Neural progenitor cell (in vitro differentiated cells): ENCODE measurements at regions not wholly inside any gene's neighbourhood (a gene's known extent, or its start where the extent isn't known, plus 50 kb on each side); places are given as distances from the start of the nearest gene placed in this dataset.

ENCODE experiments used
- EZH2 ChIP-seq: fragments of 200-600 bp; sonication (generic); IDR thresholded peaks from 2 replicates; pipeline ENCODE4 v1.6.1; 2017; ENCODE audit warnings: antibody characterized with exemption, mild to moderate bottlenecking, moderate library complexity
- EZH2phosphoT487 ChIP-seq: fragments of 200-600 bp; sonication (generic); IDR thresholded peaks from 2 replicates; pipeline ENCODE4 v1.6.1; 2017; ENCODE audit warnings: antibody characterized with exemption
- TF ChIP-seq, protein P1 (sequence below): fragments of 200-600 bp; sonication (generic); IDR thresholded peaks from 2 replicates; pipeline ENCODE4 v1.5.1; 2017; ENCODE audit warnings: antibody characterized with exemption, mild to moderate bottlenecking

GRCh38 chr17:68097161-68097805 lies 61.7 kb downstream of the KPNA2 start:
- TF ChIP-seq, protein P1, sequence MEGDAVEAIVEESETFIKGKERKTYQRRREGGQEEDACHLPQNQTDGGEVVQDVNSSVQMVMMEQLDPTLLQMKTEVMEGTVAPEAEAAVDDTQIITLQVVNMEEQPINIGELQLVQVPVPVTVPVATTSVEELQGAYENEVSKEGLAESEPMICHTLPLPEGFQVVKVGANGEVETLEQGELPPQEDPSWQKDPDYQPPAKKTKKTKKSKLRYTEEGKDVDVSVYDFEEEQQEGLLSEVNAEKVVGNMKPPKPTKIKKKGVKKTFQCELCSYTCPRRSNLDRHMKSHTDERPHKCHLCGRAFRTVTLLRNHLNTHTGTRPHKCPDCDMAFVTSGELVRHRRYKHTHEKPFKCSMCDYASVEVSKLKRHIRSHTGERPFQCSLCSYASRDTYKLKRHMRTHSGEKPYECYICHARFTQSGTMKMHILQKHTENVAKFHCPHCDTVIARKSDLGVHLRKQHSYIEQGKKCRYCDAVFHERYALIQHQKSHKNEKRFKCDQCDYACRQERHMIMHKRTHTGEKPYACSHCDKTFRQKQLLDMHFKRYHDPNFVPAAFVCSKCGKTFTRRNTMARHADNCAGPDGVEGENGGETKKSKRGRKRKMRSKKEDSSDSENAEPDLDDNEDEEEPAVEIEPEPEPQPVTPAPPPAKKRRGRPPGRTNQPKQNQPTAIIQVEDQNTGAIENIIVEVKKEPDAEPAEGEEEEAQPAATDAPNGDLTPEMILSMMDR, result no peak
- TF ChIP-seq EZH2 (no peak), EZH2phosphoT487 (no peak)
